HG03159 (cell line): ENCODE measurements at regions not wholly inside any gene's neighbourhood (a gene's known extent, or its start where the extent isn't known, plus 50 kb on each side); places are given as distances from the start of the nearest gene placed in this dataset.
"Not testable (repeated sequence)": the region's sequence is repeated elsewhere in the genome, so short reads cannot be mapped to it uniquely, and the experiment has no call there.

Source experiments
- ATAC-seq: cut with Tn5 transposase; IDR thresholded peaks from one replicate; pipeline ENCODE4 v1.9.1; 2021; ENCODE audit warnings: mild to moderate bottlenecking, moderate library complexity; ENCODE audit not compliant: unreplicated experiment

DNA sequence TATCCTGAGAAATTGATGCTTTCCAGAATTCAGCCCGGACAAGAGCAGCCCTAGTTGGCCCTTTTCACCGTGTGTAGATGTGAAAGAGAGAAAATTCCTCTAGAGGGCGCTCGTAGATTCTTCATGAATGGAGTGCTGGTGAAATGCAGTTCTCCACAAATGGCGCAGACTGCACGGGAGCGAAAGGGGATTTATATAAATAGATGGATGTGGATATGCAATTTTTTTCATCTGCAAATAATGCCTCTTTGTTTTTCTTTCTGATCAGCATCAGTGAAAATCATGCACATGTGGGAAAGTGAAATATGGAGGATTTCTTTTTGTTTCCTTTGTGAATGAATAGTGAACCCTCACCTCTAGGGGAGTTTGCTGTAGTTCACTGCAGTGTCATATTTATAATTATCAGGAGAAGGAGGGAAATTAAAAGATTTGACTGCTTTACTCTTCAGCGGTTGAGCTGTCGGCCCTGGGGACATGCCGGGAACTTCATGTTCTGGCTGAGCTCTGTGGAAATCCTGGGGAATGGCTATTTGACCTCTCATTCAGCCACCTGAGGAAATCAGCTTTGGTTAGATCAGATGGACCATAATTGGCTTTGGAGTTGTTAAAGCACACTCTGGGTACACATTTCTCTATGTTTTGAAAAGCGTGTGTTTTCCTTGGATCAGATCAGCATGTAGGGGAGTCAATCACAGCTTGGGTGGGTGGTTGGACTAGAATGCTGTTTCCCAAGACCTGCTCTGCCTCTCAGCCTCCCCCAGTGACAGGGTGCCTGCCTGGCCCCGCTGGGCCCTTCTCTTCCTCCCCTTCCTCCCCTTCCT lies 115.0 kb upstream of the SHISA3 start:
- ATAC-seq: peak; percentile 77

GRCh38 chr4:42284030-42284429 lies 113.3 kb upstream of the SHISA3 start:
- no peak for ATAC-seq

GRCh38 chr4:42288876-42289275 lies 108.4 kb upstream of the SHISA3 start:
- ATAC-seq: not testable (repeated sequence)

- ATAC-seq: not testable (repeated sequence)
Measured at GRCh38 chr4:42292192-42292591, 105.1 kb upstream of the SHISA3 start.

- no peak for ATAC-seq
Measured at GRCh38 chr4:42293967-42294813, 103.1 kb upstream of the SHISA3 start.

GRCh38 chr4:42296196-42296595 lies 101.1 kb upstream of the SHISA3 start:
- no peak for ATAC-seq

DNA sequence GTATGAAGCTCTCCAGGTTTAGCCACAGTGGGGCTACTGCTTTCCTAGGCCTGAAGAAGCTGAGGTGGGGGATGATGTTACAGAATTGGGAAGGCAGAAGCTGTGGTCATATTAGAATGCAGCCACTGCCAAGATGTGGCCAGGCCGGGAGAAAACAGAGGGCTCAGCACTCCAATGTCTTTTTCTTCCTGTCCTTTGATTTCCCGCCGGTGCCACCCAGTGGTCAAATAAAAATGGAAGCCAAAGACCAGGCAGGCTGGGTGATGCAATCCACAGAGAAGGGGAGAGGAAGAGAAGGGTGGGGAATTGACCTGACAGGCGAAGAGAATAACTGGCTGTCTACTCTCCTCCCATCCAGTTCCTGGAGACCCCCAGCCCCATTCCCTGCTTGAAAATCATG lies 94.9 kb upstream of the SHISA3 start:
- no peak for ATAC-seq

GRCh38 chr4:42306221-42307109 lies 90.8 kb upstream of the SHISA3 start:
- ATAC-seq: no peak

GRCh38 chr4:42308247-42308646 lies 89.0 kb upstream of the SHISA3 start:
- no peak for ATAC-seq

GRCh38 chr4:42309361-42310260 lies 87.7 kb upstream of the SHISA3 start:
- ATAC-seq: no peak

- ATAC-seq: no peak
Measured at GRCh38 chr4:42310358-42310757, 86.9 kb upstream of the SHISA3 start.

GRCh38 chr4:42310806-42311205 lies 86.5 kb upstream of the SHISA3 start:
- ATAC-seq: no peak

- ATAC-seq: no peak
Measured at GRCh38 chr4:42311591-42311990, 85.7 kb upstream of the SHISA3 start.

GRCh38 chr4:42313420-42313819 lies 83.9 kb upstream of the SHISA3 start:
- ATAC-seq: not testable (repeated sequence)

- ATAC-seq: no peak
Measured at GRCh38 chr4:42313872-42314271, 83.4 kb upstream of the SHISA3 start.

GRCh38 chr4:42315231-42315630 lies 82.1 kb upstream of the SHISA3 start:
- ATAC-seq: no peak

DNA sequence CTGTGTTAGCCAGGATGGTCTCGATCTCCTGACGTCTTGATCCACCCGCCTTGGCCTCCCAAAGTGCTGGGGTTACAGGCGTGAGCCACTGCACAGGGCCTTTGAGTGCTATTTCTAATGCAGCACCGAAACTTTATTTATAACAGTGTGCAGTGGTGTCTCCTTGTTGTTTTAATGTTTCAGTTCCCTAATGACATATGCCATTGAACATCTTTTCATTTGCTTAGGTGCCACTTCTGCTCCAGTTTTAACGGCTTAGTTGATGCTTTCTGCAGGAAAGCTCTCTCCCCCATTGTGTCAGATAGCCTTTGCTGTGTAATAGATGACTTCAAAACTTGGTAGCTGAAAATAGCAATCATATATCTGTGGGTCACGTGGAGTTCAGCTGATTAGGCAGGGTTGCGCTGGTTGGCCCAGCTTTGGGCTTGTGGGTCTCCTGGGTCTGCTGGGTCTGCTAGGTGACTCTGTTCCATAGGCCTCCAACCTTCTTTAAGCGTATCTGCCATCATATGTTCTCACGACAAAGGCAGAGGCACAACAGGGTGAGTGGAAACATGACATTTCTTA lies 76.4 kb upstream of the SHISA3 start:
- no peak for ATAC-seq

- no peak for ATAC-seq
Measured at GRCh38 chr4:42326040-42326439, 71.2 kb upstream of the SHISA3 start.

- no peak for ATAC-seq
Measured at GRCh38 chr4:42326524-42326923, 70.8 kb upstream of the SHISA3 start.

GRCh38 chr4:42327323-42327722 lies 70.0 kb upstream of the SHISA3 start:
- no peak for ATAC-seq
